GM21515 (cell line): ENCODE measurements at regions not wholly inside any gene's neighbourhood (a gene's known extent, or its start where the extent isn't known, plus 50 kb on each side); places are given as distances from the start of the nearest gene placed in this dataset.
"Not testable (repeated sequence)": the region's sequence is repeated elsewhere in the genome, so short reads cannot be mapped to it uniquely, and the experiment has no call there.

ENCODE experiments used
- ATAC-seq: cut with Tn5 transposase; IDR thresholded peaks from one replicate; pipeline ENCODE4 v1.9.1; 2021; ENCODE audit not compliant: unreplicated experiment

DNA sequence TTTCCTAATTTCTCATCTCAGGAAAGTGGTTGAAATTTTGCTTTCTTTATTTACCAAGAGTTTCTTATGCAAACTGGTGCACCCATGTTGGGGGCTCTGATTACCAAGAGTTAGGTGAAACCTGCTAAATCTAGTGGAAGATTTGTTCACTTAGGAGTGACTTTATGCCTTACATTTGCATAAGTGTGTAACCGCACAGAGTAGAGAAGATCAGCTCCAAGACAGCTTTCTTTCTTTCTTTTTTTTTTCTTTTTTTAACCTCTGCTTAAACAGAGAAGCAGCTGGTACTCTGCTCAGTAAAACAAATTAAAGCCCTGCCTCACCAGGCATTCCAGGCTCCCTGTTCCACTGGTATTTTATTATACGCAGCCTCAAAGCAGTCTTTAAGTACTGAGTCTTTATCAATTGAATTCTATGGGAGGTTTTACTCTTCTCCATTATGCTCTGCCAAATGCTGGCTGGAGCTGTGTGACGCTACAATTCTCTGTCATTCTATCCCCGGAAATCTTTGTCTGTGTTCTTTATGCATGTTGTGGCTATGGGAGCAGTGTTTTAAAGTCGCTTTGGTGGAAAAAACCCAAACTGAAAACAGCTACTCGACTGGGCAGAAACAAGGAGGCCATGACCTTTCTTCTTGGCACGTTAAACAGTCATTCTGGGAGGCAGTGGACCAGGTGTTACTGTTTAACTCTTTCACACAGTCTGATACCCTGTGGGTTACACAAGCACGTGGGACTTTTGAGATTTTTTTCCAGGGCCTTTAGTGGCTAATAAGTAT, 55.2 kb upstream of the GBE1 start:
- peak; percentile 98 for ATAC-seq

DNA sequence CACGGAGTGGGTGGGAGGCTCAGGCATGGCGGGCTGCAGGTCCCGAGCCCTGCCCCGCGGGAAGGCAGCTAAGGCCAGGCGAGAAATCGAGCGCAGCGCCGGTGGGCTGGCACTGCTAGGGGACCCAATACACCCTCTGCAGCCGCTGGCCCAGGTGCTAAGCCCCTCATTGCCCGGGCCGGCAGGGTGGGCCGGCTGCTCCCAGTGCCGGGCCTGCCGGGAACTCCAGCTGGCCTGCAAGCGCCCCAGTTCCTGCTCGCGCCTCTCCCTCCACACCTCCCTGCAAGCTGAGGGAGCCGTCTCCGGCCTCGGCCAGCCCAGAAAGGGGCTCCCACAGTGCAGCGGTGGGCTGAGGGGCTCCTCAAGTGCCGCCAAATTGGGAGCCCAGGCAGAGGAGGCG, 50.7 kb upstream of the GBE1 start:
- not testable (repeated sequence) for ATAC-seq
